Adrenal gland (tissue), 9 donors: ENCODE measurements at regions not wholly inside any gene's neighbourhood (a gene's known extent, or its start where the extent isn't known, plus 50 kb on each side); places are given as distances from the start of the nearest gene placed in this dataset.

Experiments
- DNase-seq, 7 donors: peaks; one replicate each; pipeline ENCODE4 v3.0.0-alpha.2; 2019 to 2020
- H3K27ac ChIP-seq, 5 donors: fragments of 200-600 bp; sonication (generic) in 4 of 5; 1 replicate in 3 of 5; 2 replicates in 2 of 5; pipeline versions ENCODE4 v1.5.1 to v1.8.0; 2016 to 2020; ENCODE audit warnings: mild to moderate bottlenecking in 1 of 5
- H3K27me3 ChIP-seq: fragments of 200-600 bp; 2 replicates; pipeline ENCODE4 v1.8.0; 2021
- H3K36me3 ChIP-seq, 2 donors: fragments of 200-600 bp; replicated peaks in 1 of 2; 1 replicate in 1 of 2; 2 replicates in 1 of 2; pipeline versions ENCODE4 v1.5.1 to v1.8.0; 2018 to 2022
- H3K4me1 ChIP-seq, 2 donors: fragments of 200-600 bp; replicated peaks in 1 of 2; 1 replicate in 1 of 2; 2 replicates in 1 of 2; pipeline versions ENCODE4 v1.5.1 to v1.8.0; 2018 to 2021
- H3K4me3 ChIP-seq, 4 donors: fragments of 200-600 bp; sonication (generic) in 3 of 4; one replicate each; pipeline ENCODE4 v1.5.1; 2016 to 2018
- H3K9me3 ChIP-seq, 3 donors: fragments of 200-600 bp; sonication (generic) in 1 of 3; replicated peaks in 1 of 3; 1 replicate in 2 of 3; 2 replicates in 1 of 3; pipeline versions ENCODE4 v1.5.1 to v1.8.0; 2016 to 2021
- CTCF ChIP-seq, 6 experiments: fragments of 450-650 bp in 4 of 6; fragments of 200-600 bp in 2 of 6; sonication (generic) in 1 of 6; IDR thresholded peaks; 1 replicate in 5 of 6; 2 replicates in 1 of 6; pipeline versions ENCODE4 v1.5.1 to v1.8.0; 2016 to 2021; ENCODE audit warnings: antibody characterized with exemption in 6 of 6, mild to moderate bottlenecking in 2 of 6, moderate library complexity in 1 of 6
- POLR2A ChIP-seq, 2 donors: fragments of 450-650 bp; IDR thresholded peaks; one replicate each; pipeline ENCODE4 v1.6.1; 2017; ENCODE audit warnings: antibody characterized with exemption in 2 of 2, mild to moderate bottlenecking in 2 of 2, moderate library complexity in 1 of 2
- WGBS, 4 donors: extraction: QIAGEN DNeasy Blood & Tissue Kit in 2 of 4; methylation state at CpG; one replicate each; pipeline versions ENCODE4 v1.1.5 to v1.1.7; 2013 to 2017; 5-methylcytosine and 5-hydroxymethylcytosine counted together
- intact Hi-C, 2 donors: fragments of 100-400 bp; cut with DNase I; formaldehyde crosslinking; loops; one replicate each; pipeline versions ENCODE4 v1.14.1 to v1.15.0; 2022 to 2023
- donor health status: healthy with polysubstance abuse.
- donor health status: Bipolar disorder and iron deficiency.
- donor health status: DM: yes; HTN: yes; CAD: no.
- donor health status: DM: no; HTN: no; CAD: no.
- donor health status: DM: no; HTN: no; CAD: no.

GRCh38 chr3:28958656-28959055 is 322.2 kb upstream of the RBMS3 start:
- WGBS, 4 donors: 74 to 92% (median 79%) methylated on average over 2 to 3 of the region's 3 CpGs; no CpG with 5 or more reads in 1 of the 4 donors
- no peaks in the 10 kb centered on the region for H3K27me3 ChIP-seq
- H3K27ac ChIP-seq: no peak overlapping the region
- TF ChIP-seq CTCF (IDR thresholded peaks at IDR 0.05): no peak
- no peak for TF ChIP-seq POLR2A (IDR thresholded peaks at IDR 0.05)
- H3K4me1 ChIP-seq: no peaks in the 10 kb centered on the region
- DNase-seq: no peak
- no peaks in the 10 kb centered on the region for H3K9me3 ChIP-seq
- intact Hi-C loops: no loop called here
- H3K36me3 ChIP-seq: no peaks in the 10 kb centered on the region
- H3K4me3 ChIP-seq: no peak overlapping the region

GRCh38 chr3:28971156-28971555 is 309.7 kb upstream of the RBMS3 start:
- no peaks in the 10 kb centered on the region for H3K27me3 ChIP-seq
- no peaks in the 10 kb centered on the region for H3K36me3 ChIP-seq
- 43 to 75% (median 62%) methylated on average over 3 of the region's 3 CpGs for WGBS, 4 donors
- H3K27ac ChIP-seq: no peak overlapping the region
- TF ChIP-seq CTCF (IDR thresholded peaks at IDR 0.05): no peak
- TF ChIP-seq POLR2A (IDR thresholded peaks at IDR 0.05): no peak
- H3K4me1 ChIP-seq: no peaks in the 10 kb centered on the region
- H3K9me3 ChIP-seq: peaks cover 0 to 11% (median 0%) of the 10 kb centered on the region in 3 donors
- no peak overlapping the region for H3K4me3 ChIP-seq
- DNase-seq: no peak
- intact Hi-C loops: no loop called here

GRCh38 chr3:28972921-28973320 is 307.9 kb upstream of the RBMS3 start:
- DNase-seq: no peak
- H3K27me3 ChIP-seq: no peaks in the 10 kb centered on the region
- H3K27ac ChIP-seq: no peak overlapping the region
- 35 to 61% (median 42%) methylated on average over 3 of the region's 3 CpGs for WGBS, 4 donors
- peaks cover 0 to 16% (median 0%) of the 10 kb centered on the region in 3 donors for H3K9me3 ChIP-seq
- no peaks in the 10 kb centered on the region for H3K36me3 ChIP-seq
- TF ChIP-seq POLR2A (IDR thresholded peaks at IDR 0.05) (no peak), CTCF (IDR thresholded peaks at IDR 0.05) (no peak)
- H3K4me3 ChIP-seq: no peak overlapping the region
- no peaks in the 10 kb centered on the region for H3K4me1 ChIP-seq
- intact Hi-C loops: no loop called here

- no peaks in the 10 kb centered on the region for H3K4me1 ChIP-seq
- TF ChIP-seq CTCF (IDR thresholded peaks at IDR 0.05) (no peak), POLR2A (IDR thresholded peaks at IDR 0.05) (no peak)
- peaks cover 0 to 16% (median 0%) of the 10 kb centered on the region in 3 donors for H3K9me3 ChIP-seq
- intact Hi-C loops: no loop called here
- H3K27me3 ChIP-seq: no peaks in the 10 kb centered on the region
- no peak overlapping the region for H3K4me3 ChIP-seq
- DNase-seq: no peak
- H3K27ac ChIP-seq: no peak overlapping the region
- no peaks in the 10 kb centered on the region for H3K36me3 ChIP-seq
Observed at GRCh38 chr3:28973609-28974008, 307.3 kb upstream of the RBMS3 start.
